GM23338 (cell line): ENCODE measurements at regions not wholly inside any gene's neighbourhood (a gene's known extent, or its start where the extent isn't known, plus 50 kb on each side); places are given as distances from the start of the nearest gene placed in this dataset.

Experiments
- ATAC-seq: fragments of 200-7000 bp; cut with Tn5 transposase; 3 replicates; pipeline ENCODE4 v1.9.1; 2020
- DNase-seq: peaks from one replicate; pipeline ENCODE4 v3.0.0-alpha.2; 2015; ENCODE audit warnings: low spot score
- H2AFZ ChIP-seq: fragments of 200-600 bp; sonication (generic); 2 replicates; pipeline ENCODE4 v1.8.0; 2016; ENCODE audit warnings: antibody characterized with exemption, mild to moderate bottlenecking, moderate library complexity
- H3F3A ChIP-seq: fragments of 200-600 bp; sonication (generic); replicated peaks from 2 replicates; pipeline ENCODE4 v1.8.0; 2017; ENCODE audit warnings: antibody characterized with exemption, mixed run types, low read depth
- H3K27ac ChIP-seq: fragments of 200-600 bp; sonication (generic); 2 replicates; pipeline ENCODE4 v1.6.1; 2016; ENCODE audit warnings: low read depth
- H3K27me3 ChIP-seq: fragments of 200-600 bp; sonication (generic); 2 replicates; pipeline ENCODE4 v1.8.0; 2016; ENCODE audit warnings: mild to moderate bottlenecking, mixed run types, moderate library complexity; ENCODE audit not compliant: insufficient read depth
- H3K36me3 ChIP-seq: fragments of 200-600 bp; sonication (generic); 2 replicates; pipeline ENCODE4 v1.8.0; 2016; ENCODE audit warnings: mild to moderate bottlenecking; ENCODE audit not compliant: insufficient read depth
- H3K4me1 ChIP-seq: fragments of 200-600 bp; sonication (generic); 2 replicates; pipeline ENCODE4 v1.8.0; 2016; ENCODE audit warnings: mild to moderate bottlenecking, moderate library complexity; ENCODE audit not compliant: insufficient read depth
- H3K4me2 ChIP-seq: fragments of 200-600 bp; sonication (generic); 2 replicates; pipeline ENCODE4 v1.7.1; 2017; ENCODE audit warnings: mixed run types
- H3K4me3 ChIP-seq: fragments of 200-600 bp; sonication (generic); 2 replicates; pipeline ENCODE4 v1.6.1; 2016; ENCODE audit warnings: mixed run types
- H3K79me2 ChIP-seq: fragments of 200-600 bp; sonication (generic); replicated peaks from 2 replicates; pipeline ENCODE4 v1.8.0; 2017; ENCODE audit warnings: mild to moderate bottlenecking; ENCODE audit not compliant: insufficient read depth
- H3K9me2 ChIP-seq: fragments of 200-600 bp; sonication (generic); 2 replicates; pipeline ENCODE4 v1.8.0; 2017; ENCODE audit not compliant: insufficient read depth
- H4K20me1 ChIP-seq: fragments of 200-600 bp; sonication (generic); replicated peaks from 2 replicates; pipeline ENCODE4 v1.8.0; 2017; ENCODE audit warnings: mild to moderate bottlenecking; ENCODE audit not compliant: insufficient read depth
- H3K27ac Mint-ChIP-seq: 2 replicates; pipeline ENCODE4 v1.8.0; 2020; ENCODE audit warnings: inconsistent platforms, mild to moderate bottlenecking, moderate library complexity, mixed read lengths
- H3K27me3 Mint-ChIP-seq: 3 replicates; pipeline ENCODE4 v1.8.0; 2022; ENCODE audit warnings: low read depth, mild to moderate bottlenecking, moderate library complexity, mixed read lengths, inconsistent platforms; ENCODE audit not compliant: insufficient read depth, poor library complexity
- H3K36me3 Mint-ChIP-seq: 3 replicates; pipeline ENCODE4 v1.8.0; 2021; ENCODE audit warnings: low read depth, mild to moderate bottlenecking, inconsistent platforms, moderate library complexity, mixed read lengths
- H3K4me1 Mint-ChIP-seq: 3 replicates; pipeline ENCODE4 v1.8.0; 2020; ENCODE audit warnings: mild to moderate bottlenecking, inconsistent platforms, mixed read lengths
- H3K4me3 Mint-ChIP-seq: 3 replicates; pipeline ENCODE4 v1.8.0; 2021; ENCODE audit warnings: moderate library complexity, mild to moderate bottlenecking, inconsistent platforms, mixed read lengths
- H3K9me3 Mint-ChIP-seq: 3 replicates; pipeline ENCODE4 v1.8.0; 2020; ENCODE audit warnings: moderate library complexity, mild to moderate bottlenecking, inconsistent platforms, mixed read lengths
- CREB1 ChIP-seq: fragments of 250-450 bp; sonication (Bioruptor Pico); IDR thresholded peaks from 2 replicates; pipeline ENCODE4 v1.5.0; 2020; ENCODE audit warnings: low read depth, mild to moderate bottlenecking, moderate library complexity
- CTCF ChIP-seq, 2 experiments: fragments of 200-600 bp in 1 of 2; sonication (generic) in 1 of 2; conservative IDR thresholded peaks; 2 replicates each; pipeline versions ENCODE4 v1.5.1 to v1.6.1; 2016 to 2017; ENCODE audit warnings: antibody characterized with exemption in 2 of 2, low read depth in 2 of 2, mild to moderate bottlenecking in 2 of 2, moderate library complexity in 1 of 2
- ETS1 ChIP-seq: IDR thresholded peaks from 2 replicates; pipeline ENCODE4 v1.6.1; 2016; ENCODE audit warnings: antibody characterized with exemption
- EZH2 ChIP-seq: fragments of 200-600 bp; sonication (generic); IDR thresholded peaks from one replicate; pipeline ENCODE4 v1.8.0; 2017; ENCODE audit warnings: antibody characterized with exemption, mild to moderate bottlenecking, low read depth; ENCODE audit not compliant: unreplicated experiment
- JUNB ChIP-seq: IDR thresholded peaks from one replicate; pipeline ENCODE4 v1.6.1; 2016; ENCODE audit warnings: antibody characterized with exemption; ENCODE audit not compliant: unreplicated experiment
- NANOG ChIP-seq: IDR thresholded peaks from 2 replicates; pipeline ENCODE4 v1.6.1; 2016; ENCODE audit warnings: antibody characterized with exemption, borderline replicate concordance
- POLR2AphosphoS5 ChIP-seq: IDR thresholded peaks from 2 replicates; pipeline ENCODE4 v1.6.1; 2016; ENCODE audit warnings: antibody characterized with exemption, low read depth
- REST ChIP-seq: IDR thresholded peaks from one replicate; pipeline ENCODE4 v1.6.1; 2018; ENCODE audit warnings: antibody characterized with exemption; ENCODE audit not compliant: unreplicated experiment
- STAT1 ChIP-seq: IDR thresholded peaks from one replicate; pipeline ENCODE4 v1.6.1; 2016; ENCODE audit warnings: antibody characterized with exemption; ENCODE audit not compliant: unreplicated experiment
- ZNF114 ChIP-seq: fragments of 250-450 bp; sonication (Bioruptor Pico); IDR thresholded peaks from 2 replicates; pipeline ENCODE4 v1.5.0; 2020; ENCODE audit warnings: mild to moderate bottlenecking, moderate library complexity
- ZNF331 ChIP-seq: fragments of 250-450 bp; sonication (Bioruptor Pico); IDR thresholded peaks from 2 replicates; pipeline ENCODE4 v1.5.0; 2020; ENCODE audit warnings: low read depth, mild to moderate bottlenecking, moderate library complexity

- TF ChIP-seq REST = no peak
- TF ChIP-seq POLR2AphosphoS5 = no peak
Measured at GRCh38 chr2:207428573-207428972, 101.2 kb upstream of the CREB1 start (continued).

GRCh38 chr2:207432453-207432852 lies 97.3 kb upstream of the CREB1 start:
- H3K36me3 Mint-ChIP-seq = no peaks in the 10 kb centered on the region
- no peaks in the 10 kb centered on the region for H3F3A ChIP-seq
- ATAC-seq = no peak

GRCh38 chr2:207434306-207434705 lies 95.5 kb upstream of the CREB1 start:
- Mint-ChIP-seq H3K4me3 (no peak overlapping the region), H3K36me3 (no peaks in the 10 kb centered on the region), H3K27me3 (no peaks in the 10 kb centered on the region), H3K4me1 (no peaks in the 10 kb centered on the region), H3K9me3 (no peaks in the 10 kb centered on the region), H3K27ac (no peak overlapping the region)
- H4K20me1 ChIP-seq = no peaks in the 10 kb centered on the region
- no peaks in the 10 kb centered on the region for H3K79me2 ChIP-seq
- no peak for TF ChIP-seq ZNF331
- TF ChIP-seq ETS1 = no peak
- TF ChIP-seq JUNB = no peak
- TF ChIP-seq ZNF114 (CRISPR knock-in tag) = no peak
- TF ChIP-seq CREB1 (CRISPR knock-in tag) = no peak
- no peak for TF ChIP-seq STAT1
- no peak for TF ChIP-seq CTCF (conservative IDR thresholded peaks at IDR 0.05; ENCODE audit: low read depth in 2 of 2)
- TF ChIP-seq REST = no peak
- no peak for TF ChIP-seq NANOG
- peaks cover 9% of the 10 kb centered on the region for H3K9me2 ChIP-seq
- H2AFZ ChIP-seq = no peak overlapping the region
- no peak overlapping the region for H3K4me3 ChIP-seq
- H3K27me3 ChIP-seq = no peaks in the 10 kb centered on the region
- DNase-seq (no peak), ATAC-seq (no peak)
- H3K27ac ChIP-seq = no peak overlapping the region
- H3K4me2 ChIP-seq = no peak overlapping the region
- no peaks in the 10 kb centered on the region for H3K4me1 ChIP-seq
- H3K36me3 ChIP-seq = no peaks in the 10 kb centered on the region
- no peaks in the 10 kb centered on the region for H3F3A ChIP-seq

More at GRCh38 chr2:207432453-207432852, 97.3 kb upstream of the CREB1 start:
- H3K9me3 Mint-ChIP-seq = no peaks in the 10 kb centered on the region
- Histone ChIP-seq H3K36me3 (no peaks in the 10 kb centered on the region), H3K27me3 (no peaks in the 10 kb centered on the region), H3K4me2 (no peak overlapping the region), H3K9me2 (peaks cover 9% of the 10 kb centered on the region), H2AFZ (no peak overlapping the region), H3K79me2 (no peaks in the 10 kb centered on the region), H3K4me1 (no peaks in the 10 kb centered on the region), H3K27ac (no peak overlapping the region), H3K4me3 (no peak overlapping the region), H4K20me1 (no peaks in the 10 kb centered on the region)
- H3K4me3 Mint-ChIP-seq = no peak overlapping the region
- no peaks in the 10 kb centered on the region for H3K27me3 Mint-ChIP-seq
- H3K4me1 Mint-ChIP-seq = no peaks in the 10 kb centered on the region
- no peak for TF ChIP-seq ZNF331
- TF ChIP-seq EZH2 = no peak
- no peak for TF ChIP-seq ZNF114 (CRISPR knock-in tag)
- no peak for TF ChIP-seq ETS1
- H3K27ac Mint-ChIP-seq = no peak overlapping the region
- no peak for DNase-seq
